ENCODE measurements at regions not wholly inside any gene's neighbourhood (a gene's known extent, or its start where the extent isn't known, plus 50 kb on each side); places are given as distances from the start of the nearest gene placed in this dataset.

DNA sequence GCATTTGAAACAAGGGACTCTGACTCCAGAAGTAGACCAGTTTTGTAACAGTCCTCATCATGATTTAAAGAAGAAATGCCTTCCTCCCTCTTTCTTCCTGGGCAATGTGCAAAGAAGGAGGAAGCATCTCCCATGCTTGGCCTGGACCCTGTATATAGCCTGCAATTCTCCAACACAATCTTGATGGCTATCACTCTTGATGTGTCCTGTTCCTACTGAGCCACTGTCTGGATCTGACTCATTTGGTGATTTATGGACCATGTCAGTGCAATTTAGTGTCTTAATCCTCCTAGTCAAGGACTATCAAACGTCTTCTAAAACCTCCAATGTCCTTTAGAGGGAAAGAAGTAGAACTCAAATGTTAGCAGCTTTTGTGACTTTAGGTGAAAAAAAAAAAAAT, 697.3 kb downstream of the TLR4 start:
- TF ChIP-seq POLR2AphosphoS5 (IDR thresholded peaks at IDR 0.05; ENCODE audit: low read depth, low read length) = no peak
- TF ChIP-seq, protein P1, sequence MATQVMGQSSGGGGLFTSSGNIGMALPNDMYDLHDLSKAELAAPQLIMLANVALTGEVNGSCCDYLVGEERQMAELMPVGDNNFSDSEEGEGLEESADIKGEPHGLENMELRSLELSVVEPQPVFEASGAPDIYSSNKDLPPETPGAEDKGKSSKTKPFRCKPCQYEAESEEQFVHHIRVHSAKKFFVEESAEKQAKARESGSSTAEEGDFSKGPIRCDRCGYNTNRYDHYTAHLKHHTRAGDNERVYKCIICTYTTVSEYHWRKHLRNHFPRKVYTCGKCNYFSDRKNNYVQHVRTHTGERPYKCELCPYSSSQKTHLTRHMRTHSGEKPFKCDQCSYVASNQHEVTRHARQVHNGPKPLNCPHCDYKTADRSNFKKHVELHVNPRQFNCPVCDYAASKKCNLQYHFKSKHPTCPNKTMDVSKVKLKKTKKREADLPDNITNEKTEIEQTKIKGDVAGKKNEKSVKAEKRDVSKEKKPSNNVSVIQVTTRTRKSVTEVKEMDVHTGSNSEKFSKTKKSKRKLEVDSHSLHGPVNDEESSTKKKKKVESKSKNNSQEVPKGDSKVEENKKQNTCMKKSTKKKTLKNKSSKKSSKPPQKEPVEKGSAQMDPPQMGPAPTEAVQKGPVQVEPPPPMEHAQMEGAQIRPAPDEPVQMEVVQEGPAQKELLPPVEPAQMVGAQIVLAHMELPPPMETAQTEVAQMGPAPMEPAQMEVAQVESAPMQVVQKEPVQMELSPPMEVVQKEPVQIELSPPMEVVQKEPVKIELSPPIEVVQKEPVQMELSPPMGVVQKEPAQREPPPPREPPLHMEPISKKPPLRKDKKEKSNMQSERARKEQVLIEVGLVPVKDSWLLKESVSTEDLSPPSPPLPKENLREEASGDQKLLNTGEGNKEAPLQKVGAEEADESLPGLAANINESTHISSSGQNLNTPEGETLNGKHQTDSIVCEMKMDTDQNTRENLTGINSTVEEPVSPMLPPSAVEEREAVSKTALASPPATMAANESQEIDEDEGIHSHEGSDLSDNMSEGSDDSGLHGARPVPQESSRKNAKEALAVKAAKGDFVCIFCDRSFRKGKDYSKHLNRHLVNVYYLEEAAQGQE (IDR thresholded peaks at IDR 0.05; ENCODE audit: insufficient read depth in 1 of 2, low read depth in 2 of 2, low read length in 2 of 2) = no peak
